Gastrocnemius medialis (tissue), 4 donors: ENCODE measurements at regions not wholly inside any gene's neighbourhood (a gene's known extent, or its start where the extent isn't known, plus 50 kb on each side); places are given as distances from the start of the nearest gene placed in this dataset.

Source experiments
- ATAC-seq, 2 donors: fragments of 150-250 bp; one replicate each; pipeline ENCODE4 v1.9.1; 2016
- DNase-seq, 2 donors: peaks; one replicate each; pipeline ENCODE4 v3.0.0-alpha.2; 2019
- H3K27ac ChIP-seq, 4 donors: fragments of 200-600 bp; sonication (generic); 1 replicate in 1 of 4; 2 replicates in 3 of 4; pipeline ENCODE4 v1.5.1; 2016 to 2018; ENCODE audit warnings: mild to moderate bottlenecking in 2 of 4, moderate library complexity in 1 of 4
- H3K27me3 ChIP-seq, 3 donors: fragments of 200-600 bp; sonication (generic) in 2 of 3; 1 replicate in 1 of 3; 2 replicates in 2 of 3; pipeline versions ENCODE4 v1.5.1 to v1.6.0; 2016 to 2019; ENCODE audit warnings: mild to moderate bottlenecking in 1 of 3, moderate library complexity in 1 of 3
- H3K36me3 ChIP-seq, 2 donors: fragments of 200-600 bp; sonication (generic) in 1 of 2; one replicate each; pipeline ENCODE4 v1.5.1; 2017 to 2018
- H3K4me1 ChIP-seq, 2 donors: fragments of 200-600 bp; sonication (generic) in 1 of 2; one replicate each; pipeline ENCODE4 v1.5.1; 2016 to 2017; ENCODE audit warnings: mild to moderate bottlenecking in 2 of 2
- H3K4me3 ChIP-seq, 4 donors: fragments of 200-600 bp; sonication (generic) in 3 of 4; 1 replicate in 1 of 4; 2 replicates in 3 of 4; pipeline ENCODE4 v1.5.1; 2016 to 2019; ENCODE audit warnings: mild to moderate bottlenecking in 2 of 4
- H3K9me3 ChIP-seq, 3 donors: fragments of 200-600 bp; sonication (generic) in 2 of 3; 1 replicate in 1 of 3; 2 replicates in 2 of 3; pipeline ENCODE4 v1.5.1; 2016 to 2019
- POLR2A ChIP-seq, 2 donors: fragments of 450-650 bp; IDR thresholded peaks; one replicate each; pipeline ENCODE4 v1.6.1; 2017; ENCODE audit warnings: antibody characterized with exemption in 2 of 2, mild to moderate bottlenecking in 2 of 2, moderate library complexity in 2 of 2
- in situ Hi-C, 4 donors: fragments of 200-750 bp; cut with MboI; loops; one replicate each; pipeline versions ENCODE4 v1.15.0 to v1.8.0; 2017; ENCODE audit warnings: low sequenced_read_pairs in 4 of 4
- intact Hi-C: fragments of 100-400 bp; cut with DNase I; formaldehyde crosslinking; loops from one replicate; pipeline ENCODE4 v1.15.1; 2023; ENCODE audit warnings: low total_unique reads
- TF ChIP-seq, protein P1 (sequence below), 5 experiments: fragments of 450-650 bp in 3 of 5; fragments of 200-600 bp in 2 of 5; sonication (generic) in 2 of 5; IDR thresholded peaks in 4 of 5; conservative IDR thresholded peaks in 1 of 5; 1 replicate in 4 of 5; 2 replicates in 1 of 5; pipeline ENCODE4 v1.5.1; 2016 to 2019; ENCODE audit warnings: antibody characterized with exemption in 5 of 5, mild to moderate bottlenecking in 3 of 5, moderate library complexity in 3 of 5

DNA sequence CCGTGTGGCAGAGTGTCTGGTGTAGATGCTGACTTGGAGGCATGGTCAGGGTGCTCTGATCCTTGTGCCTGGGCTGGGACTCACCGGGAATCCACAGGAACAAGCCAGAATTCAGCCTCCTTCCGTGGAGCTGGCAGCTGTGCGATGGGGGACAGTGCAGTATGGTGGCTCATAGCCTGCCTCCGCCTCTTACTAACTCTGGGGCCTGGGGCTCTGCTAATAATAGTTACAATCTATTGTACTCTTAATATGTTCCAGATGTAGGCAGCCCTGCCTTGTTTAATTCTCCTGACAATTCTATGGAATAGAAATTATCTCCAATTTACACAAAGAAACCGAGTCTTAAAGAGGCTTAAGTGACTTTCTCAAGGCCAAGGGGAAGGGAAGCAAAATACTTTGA lies 77.6 kb downstream of the PCDH1 start:
- no peak for ATAC-seq
- no peak for DNase-seq
- intact Hi-C loops (no loop called here), in situ Hi-C loops (no loop called here)
- H3K4me1 ChIP-seq = peaks cover 0 to 13% of the 10 kb centered on the region in 2 donors
- H3K9me3 ChIP-seq = no peaks in the 10 kb centered on the region
- no peaks in the 10 kb centered on the region for H3K36me3 ChIP-seq
- H3K27ac ChIP-seq = no peak overlapping the region
- peaks cover 0 to 5% (median 2%) of the 10 kb centered on the region in 3 donors for H3K27me3 ChIP-seq
- no peak overlapping the region for H3K4me3 ChIP-seq
- TF ChIP-seq POLR2A (IDR thresholded peaks at IDR 0.05) = no peak
- TF ChIP-seq, protein P1, sequence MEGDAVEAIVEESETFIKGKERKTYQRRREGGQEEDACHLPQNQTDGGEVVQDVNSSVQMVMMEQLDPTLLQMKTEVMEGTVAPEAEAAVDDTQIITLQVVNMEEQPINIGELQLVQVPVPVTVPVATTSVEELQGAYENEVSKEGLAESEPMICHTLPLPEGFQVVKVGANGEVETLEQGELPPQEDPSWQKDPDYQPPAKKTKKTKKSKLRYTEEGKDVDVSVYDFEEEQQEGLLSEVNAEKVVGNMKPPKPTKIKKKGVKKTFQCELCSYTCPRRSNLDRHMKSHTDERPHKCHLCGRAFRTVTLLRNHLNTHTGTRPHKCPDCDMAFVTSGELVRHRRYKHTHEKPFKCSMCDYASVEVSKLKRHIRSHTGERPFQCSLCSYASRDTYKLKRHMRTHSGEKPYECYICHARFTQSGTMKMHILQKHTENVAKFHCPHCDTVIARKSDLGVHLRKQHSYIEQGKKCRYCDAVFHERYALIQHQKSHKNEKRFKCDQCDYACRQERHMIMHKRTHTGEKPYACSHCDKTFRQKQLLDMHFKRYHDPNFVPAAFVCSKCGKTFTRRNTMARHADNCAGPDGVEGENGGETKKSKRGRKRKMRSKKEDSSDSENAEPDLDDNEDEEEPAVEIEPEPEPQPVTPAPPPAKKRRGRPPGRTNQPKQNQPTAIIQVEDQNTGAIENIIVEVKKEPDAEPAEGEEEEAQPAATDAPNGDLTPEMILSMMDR (IDR thresholded peaks at IDR 0.05 in 4 of 5, conservative IDR thresholded peaks at IDR 0.05 in 1 of 5) = no peak

DNA sequence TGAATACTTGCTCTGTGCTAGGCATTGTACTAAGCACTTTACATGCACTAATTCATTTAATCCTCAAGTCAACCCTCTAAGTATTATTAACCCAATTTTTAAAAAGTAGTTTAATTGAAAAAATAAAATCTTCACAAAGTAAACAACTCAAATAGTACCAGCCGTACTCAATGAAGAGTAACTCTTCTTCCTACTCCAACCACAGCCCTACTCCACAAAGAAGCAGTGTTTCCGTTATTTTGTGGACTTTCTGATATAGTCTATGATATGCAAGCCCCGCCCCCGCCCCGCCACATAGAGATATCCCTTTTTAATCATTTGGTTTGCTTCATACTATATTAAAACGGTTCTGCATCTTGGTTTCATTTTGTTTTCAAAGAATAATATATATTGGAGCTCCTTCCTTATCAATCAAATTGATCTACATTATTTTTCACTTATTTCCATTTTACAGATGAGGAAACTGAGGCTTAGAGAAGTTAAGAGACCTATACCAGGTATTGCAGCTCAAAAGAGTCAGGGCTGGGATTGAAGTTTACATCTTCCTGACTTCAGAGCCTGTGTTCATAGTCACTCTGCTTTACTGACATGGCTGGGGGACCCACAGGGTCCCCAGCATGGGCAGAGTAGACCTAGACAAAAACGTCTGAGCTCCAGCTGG lies 78.6 kb downstream of the PCDH1 start:
- no peaks in the 10 kb centered on the region for H3K9me3 ChIP-seq
- peaks cover 0 to 3% (median 0%) of the 10 kb centered on the region in 3 donors for H3K27me3 ChIP-seq
- no peak overlapping the region for H3K4me3 ChIP-seq
- intact Hi-C loops = no loop called here
- no peaks in the 10 kb centered on the region for H3K36me3 ChIP-seq
- no peak for ATAC-seq
- peaks cover 0 to 4% of the 10 kb centered on the region in 2 donors for H3K4me1 ChIP-seq
- TF ChIP-seq, protein P1 (IDR thresholded peaks at IDR 0.05 in 4 of 5, conservative IDR thresholded peaks at IDR 0.05 in 1 of 5) = no peak
- TF ChIP-seq POLR2A (IDR thresholded peaks at IDR 0.05) = no peak
- H3K27ac ChIP-seq = no peak overlapping the region
- DNase-seq = no peak
- in situ Hi-C loops = no loop called here

DNA sequence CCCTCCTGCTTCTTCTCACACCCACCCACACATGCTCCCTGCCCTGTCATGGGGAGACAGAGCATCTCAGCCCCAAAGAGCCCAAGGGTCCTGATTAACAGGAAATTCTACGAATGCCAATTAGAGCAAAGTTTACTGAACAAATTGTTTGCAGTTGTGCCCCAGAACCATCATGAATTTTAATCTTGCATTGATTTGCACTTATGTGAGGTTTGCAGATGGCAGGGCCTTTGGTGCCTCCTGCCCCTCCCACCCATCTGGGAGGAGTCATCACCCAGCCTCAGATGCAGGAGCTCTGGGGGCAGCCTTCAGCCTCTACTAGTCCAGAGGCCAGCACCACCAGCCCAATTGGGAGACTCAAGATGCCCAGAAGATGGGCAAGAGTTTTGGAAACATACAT lies 80.8 kb downstream of the PCDH1 start:
- Histone ChIP-seq H3K4me3 (no peak overlapping the region), H3K9me3 (no peaks in the 10 kb centered on the region), H3K36me3 (no peaks in the 10 kb centered on the region), H3K27me3 (no peaks in the 10 kb centered on the region), H3K4me1 (no peaks in the 10 kb centered on the region), H3K27ac (no peak overlapping the region)
- in situ Hi-C loops (no loop called here), intact Hi-C loops (no loop called here)
- DNase-seq (no peak), ATAC-seq (no peak)
- TF ChIP-seq POLR2A (IDR thresholded peaks at IDR 0.05) = no peak
- TF ChIP-seq, protein P1 (IDR thresholded peaks at IDR 0.05 in 4 of 5, conservative IDR thresholded peaks at IDR 0.05 in 1 of 5) = no peak

DNA sequence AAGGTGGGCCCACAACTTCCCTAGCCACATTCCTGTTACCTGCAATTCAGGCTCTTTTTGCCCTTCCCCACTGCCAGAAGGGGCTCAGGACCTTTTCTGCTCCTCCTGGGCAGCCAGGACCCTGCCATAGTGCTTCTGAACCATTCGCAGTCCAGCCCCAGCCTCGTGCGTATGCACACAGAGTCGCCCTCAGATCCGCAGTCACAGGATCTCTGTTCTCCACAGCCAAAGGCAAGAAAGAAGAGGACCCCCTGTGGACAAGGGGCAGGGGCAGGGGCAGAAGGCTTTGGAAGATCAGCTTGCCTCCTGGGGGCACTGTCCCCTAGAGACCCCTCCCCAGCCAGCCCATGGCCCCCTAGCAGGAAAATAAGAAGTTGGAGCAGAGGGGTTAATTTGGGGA lies 82.8 kb downstream of the PCDH1 start:
- Histone ChIP-seq H3K36me3 (no peaks in the 10 kb centered on the region), H3K9me3 (no peaks in the 10 kb centered on the region), H3K27ac (no peak overlapping the region), H3K4me3 (no peak overlapping the region), H3K4me1 (no peaks in the 10 kb centered on the region), H3K27me3 (no peaks in the 10 kb centered on the region)
- intact Hi-C loops = no loop called here
- no peak for DNase-seq
- in situ Hi-C loops = no loop called here
- ATAC-seq = no peak
- TF ChIP-seq, protein P1 (IDR thresholded peaks at IDR 0.05 in 4 of 5, conservative IDR thresholded peaks at IDR 0.05 in 1 of 5) = no peak
- no peak for TF ChIP-seq POLR2A (IDR thresholded peaks at IDR 0.05)

DNA sequence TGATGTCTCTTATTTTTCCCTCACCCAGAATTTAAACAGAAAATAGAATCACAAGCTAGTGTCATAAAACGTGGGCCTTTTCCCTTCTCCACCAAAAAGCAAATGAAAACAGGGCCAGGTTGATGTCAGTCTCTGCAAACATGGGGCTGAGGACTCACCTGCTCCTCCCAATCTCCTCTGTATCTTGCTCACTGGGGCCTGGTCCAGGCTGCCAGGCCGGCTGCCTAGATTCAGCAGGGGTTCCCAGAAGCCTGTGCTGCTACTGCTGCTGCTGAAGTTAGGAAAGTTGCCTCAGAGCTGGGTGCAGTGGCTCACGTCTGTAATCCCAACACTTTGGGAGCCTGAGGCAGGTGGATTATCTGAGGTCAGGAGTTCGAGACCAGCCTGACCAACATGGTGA lies 84.3 kb downstream of the PCDH1 start:
- in situ Hi-C loops (no loop called here), intact Hi-C loops (no loop called here)
- Histone ChIP-seq H3K27ac (no peak overlapping the region), H3K4me3 (no peak overlapping the region), H3K36me3 (no peaks in the 10 kb centered on the region), H3K27me3 (no peaks in the 10 kb centered on the region), H3K9me3 (no peaks in the 10 kb centered on the region), H3K4me1 (no peaks in the 10 kb centered on the region)
- TF ChIP-seq, protein P1 (IDR thresholded peaks at IDR 0.05 in 4 of 5, conservative IDR thresholded peaks at IDR 0.05 in 1 of 5) = no peak
- no peak for TF ChIP-seq POLR2A (IDR thresholded peaks at IDR 0.05)
- DNase-seq (no peak), ATAC-seq (no peak)
